ENCODE measurements at regions not wholly inside any gene's neighbourhood (a gene's known extent, or its start where the extent isn't known, plus 50 kb on each side); places are given as distances from the start of the nearest gene placed in this dataset.

GRCh38 chr5:72741805-72742204, 74.7 kb upstream of the TNPO1 start:
- ChIA-PET POLR2A (no interaction called here), CTCF (no interaction called here)

DNA sequence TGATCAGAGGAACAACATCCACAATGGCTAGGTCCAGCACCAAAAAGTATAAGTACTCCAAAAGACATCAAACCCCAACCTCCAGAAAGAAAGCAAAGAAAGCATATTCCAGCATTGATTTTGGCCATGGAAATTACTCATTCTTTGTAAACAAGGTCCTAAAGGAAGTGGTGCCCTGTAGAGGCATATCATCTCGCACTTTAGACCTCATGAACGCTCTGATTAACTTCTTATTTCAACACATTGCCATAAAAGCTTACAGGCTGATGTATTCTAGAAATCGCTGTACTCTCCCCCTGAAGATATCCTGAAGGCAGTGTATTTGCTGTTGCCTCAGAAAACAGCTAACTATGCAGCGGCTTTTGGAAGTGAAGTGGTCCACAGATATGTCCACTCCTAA, 82.7 kb upstream of the TNPO1 start:
- no peak for TF ChIP-seq CTCF (IDR thresholded peaks at IDR 0.05; ENCODE audit: control extremely low read depth, extremely low read depth, low read depth, missing control alignments)
- POLR2A ChIA-PET, result no interaction called here
- CTCF ChIA-PET, result no interaction called here
- DNase-seq (ENCODE audit: extremely low spot score), result no peak

More at GRCh38 chr5:72741805-72742204, 74.7 kb upstream of the TNPO1 start:
- DNase-seq (ENCODE audit: extremely low spot score), result no peak
- no peak for TF ChIP-seq CTCF (IDR thresholded peaks at IDR 0.05; ENCODE audit: control extremely low read depth, extremely low read depth, low read depth, missing control alignments)

DNA sequence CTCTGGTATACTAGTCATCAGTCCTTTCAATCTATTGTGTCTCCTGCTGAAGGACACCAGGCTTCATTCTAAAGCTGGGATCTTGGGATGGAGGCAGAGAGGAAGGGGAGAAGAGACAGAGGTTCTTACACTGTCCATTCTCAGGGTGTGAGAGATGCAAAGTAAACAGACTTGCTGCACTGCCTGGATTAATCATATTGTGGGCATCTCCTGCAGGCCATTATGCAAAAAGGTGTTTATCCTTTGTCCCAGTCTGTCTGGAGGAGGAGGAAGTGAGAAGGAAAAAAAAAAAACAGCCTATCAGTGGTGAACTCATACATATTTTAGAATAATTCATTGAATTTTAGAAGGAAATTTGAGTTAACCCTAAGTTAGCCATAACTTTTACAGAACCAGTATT, 92.9 kb upstream of the TNPO1 start:
- no peak for TF ChIP-seq CTCF (IDR thresholded peaks at IDR 0.05; ENCODE audit: control extremely low read depth, extremely low read depth, low read depth, missing control alignments)
- no peak for DNase-seq (ENCODE audit: extremely low spot score)
- CTCF ChIA-PET, result interaction anchor here (1.6 kb wide), 1 partner anchor 15 kb away, joined by 3 read pairs; no protein-coding TSS in a partner anchor
- POLR2A ChIA-PET, result no interaction called here

DNA sequence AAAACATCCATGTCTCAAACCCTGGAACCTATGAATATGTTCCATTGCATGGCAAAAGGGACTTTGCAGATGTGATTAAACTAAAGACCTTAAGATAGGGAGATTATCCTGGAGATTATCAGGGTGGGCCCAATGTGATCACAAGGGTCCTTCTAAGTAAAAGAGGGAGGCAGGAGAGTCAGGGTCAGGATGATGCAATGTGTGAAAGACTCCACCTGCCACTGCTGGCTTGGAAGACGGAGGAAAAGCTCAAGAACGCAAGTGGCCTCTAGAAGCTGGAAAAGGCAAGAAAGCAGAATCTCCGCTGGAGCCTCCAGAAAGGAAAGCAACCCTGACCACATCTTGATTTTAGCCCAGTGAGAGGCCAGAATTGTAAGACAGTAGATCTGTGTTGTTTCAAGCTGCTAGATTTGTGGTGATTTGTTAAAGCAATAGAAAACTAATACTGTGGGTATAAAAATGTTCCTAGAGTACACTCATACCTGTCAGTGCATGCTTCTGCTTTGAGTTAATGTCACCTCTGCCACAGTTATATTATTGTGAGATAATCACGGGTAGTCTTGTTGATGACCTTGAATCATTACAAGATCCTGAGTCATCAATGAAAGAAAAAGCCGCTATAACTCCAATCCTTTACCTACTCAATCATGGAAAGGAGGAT, 93.5 kb upstream of the TNPO1 start:
- no peak for DNase-seq (ENCODE audit: extremely low spot score)
- ChIA-PET CTCF (no interaction called here), POLR2A (no interaction called here)
- no peak for TF ChIP-seq CTCF (IDR thresholded peaks at IDR 0.05; ENCODE audit: control extremely low read depth, extremely low read depth, low read depth, missing control alignments)

DNA sequence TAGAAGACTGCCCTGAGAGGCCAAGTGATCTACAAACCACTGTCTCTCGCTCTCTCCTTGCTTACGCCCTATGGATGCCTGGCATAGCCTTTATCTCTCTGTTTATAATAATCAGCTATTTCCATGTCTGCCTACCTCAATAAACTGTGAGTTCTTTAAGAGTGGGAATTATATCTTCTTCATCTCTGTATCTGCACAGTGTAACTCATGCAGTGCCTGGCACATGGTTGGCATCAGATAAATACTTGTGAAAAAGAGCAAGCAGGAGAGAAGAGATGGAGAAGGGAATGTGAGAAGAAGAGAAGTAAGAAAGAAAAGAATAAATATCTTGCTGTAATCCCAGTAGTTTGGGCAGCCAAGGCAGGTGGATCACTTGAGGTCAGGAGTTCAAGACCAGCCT, 94.6 kb upstream of the TNPO1 start:
- TF ChIP-seq CTCF (IDR thresholded peaks at IDR 0.05; ENCODE audit: control extremely low read depth, extremely low read depth, low read depth, missing control alignments), result no peak
- ChIA-PET CTCF (no interaction called here), POLR2A (no interaction called here)
- DNase-seq (ENCODE audit: extremely low spot score), result no peak

GRCh38 chr5:72720205-72720604, 96.3 kb upstream of the TNPO1 start:
- TF ChIP-seq CTCF (IDR thresholded peaks at IDR 0.05; ENCODE audit: control extremely low read depth, extremely low read depth, low read depth, missing control alignments), result no peak
- ChIA-PET CTCF (no interaction called here), POLR2A (no interaction called here)
- no peak for DNase-seq (ENCODE audit: extremely low spot score)

DNA sequence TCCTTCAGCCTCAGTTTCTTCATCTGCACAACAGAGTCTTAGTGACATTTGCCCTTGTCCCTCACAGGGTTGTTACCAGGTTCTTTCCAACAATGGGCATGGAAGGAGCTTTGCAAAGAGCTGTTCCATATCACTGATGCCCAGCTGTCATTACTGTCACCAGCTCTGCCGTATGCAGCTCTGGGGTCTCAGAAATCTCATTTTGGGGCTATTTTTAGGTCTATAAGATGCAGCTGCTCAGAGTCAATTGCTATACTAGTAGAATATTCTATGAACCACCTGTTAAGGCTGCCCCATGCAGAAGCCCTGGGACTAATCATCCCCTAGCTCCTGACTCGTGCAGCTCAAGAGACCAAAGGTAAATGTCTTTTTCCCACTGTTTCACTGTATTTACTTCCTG, 105.1 kb upstream of the TNPO1 start:
- TF ChIP-seq CTCF (IDR thresholded peaks at IDR 0.05; ENCODE audit: control extremely low read depth, extremely low read depth, low read depth, missing control alignments), result no peak
- ChIA-PET POLR2A (no interaction called here), CTCF (no interaction called here)
- no peak for DNase-seq (ENCODE audit: extremely low spot score)

All from GM10248 (cell line).